Spinal cord (tissue), 9 donors: ENCODE measurements at regions not wholly inside any gene's neighbourhood (a gene's known extent, or its start where the extent isn't known, plus 50 kb on each side); places are given as distances from the start of the nearest gene placed in this dataset.

Experiments
- DNase-seq, 6 donors: peaks; one replicate each; pipeline versions ENCODE4 v3.0.0 to v3.0.0-alpha.2; 2013 to 2015; ENCODE audit warnings: low spot score in 6 of 6, low read depth in 4 of 6
- H3K27ac ChIP-seq: one replicate; pipeline ENCODE4 v1.5.1; 2013; ENCODE audit warnings: low read depth, low read length, control low read depth
- H3K27me3 ChIP-seq: one replicate; pipeline ENCODE4 v1.6.1; 2013; ENCODE audit warnings: low read length; ENCODE audit not compliant: control insufficient read depth, insufficient read depth
- H3K36me3 ChIP-seq: one replicate; pipeline ENCODE4 v1.6.1; 2013; ENCODE audit warnings: low read length; ENCODE audit not compliant: control insufficient read depth, insufficient read depth
- H3K4me1 ChIP-seq: one replicate; pipeline ENCODE4 v1.6.1; 2013; ENCODE audit warnings: low read length; ENCODE audit not compliant: control insufficient read depth, insufficient read depth
- H3K4me3 ChIP-seq: one replicate; pipeline ENCODE4 v1.5.1; 2013; ENCODE audit warnings: low read depth, low read length, control low read depth
- H3K9me3 ChIP-seq: one replicate; pipeline ENCODE4 v1.6.1; 2013; ENCODE audit warnings: low read length; ENCODE audit not compliant: control insufficient read depth, insufficient read depth
- WGBS: methylation state at CpG from one replicate; pipeline ENCODE4 v1.1.5; 2013; ENCODE audit warnings: missing lambda C conversion rate; ENCODE audit not compliant: insufficient coverage; 5-methylcytosine and 5-hydroxymethylcytosine counted together
- donor health status: healthy.

DNA sequence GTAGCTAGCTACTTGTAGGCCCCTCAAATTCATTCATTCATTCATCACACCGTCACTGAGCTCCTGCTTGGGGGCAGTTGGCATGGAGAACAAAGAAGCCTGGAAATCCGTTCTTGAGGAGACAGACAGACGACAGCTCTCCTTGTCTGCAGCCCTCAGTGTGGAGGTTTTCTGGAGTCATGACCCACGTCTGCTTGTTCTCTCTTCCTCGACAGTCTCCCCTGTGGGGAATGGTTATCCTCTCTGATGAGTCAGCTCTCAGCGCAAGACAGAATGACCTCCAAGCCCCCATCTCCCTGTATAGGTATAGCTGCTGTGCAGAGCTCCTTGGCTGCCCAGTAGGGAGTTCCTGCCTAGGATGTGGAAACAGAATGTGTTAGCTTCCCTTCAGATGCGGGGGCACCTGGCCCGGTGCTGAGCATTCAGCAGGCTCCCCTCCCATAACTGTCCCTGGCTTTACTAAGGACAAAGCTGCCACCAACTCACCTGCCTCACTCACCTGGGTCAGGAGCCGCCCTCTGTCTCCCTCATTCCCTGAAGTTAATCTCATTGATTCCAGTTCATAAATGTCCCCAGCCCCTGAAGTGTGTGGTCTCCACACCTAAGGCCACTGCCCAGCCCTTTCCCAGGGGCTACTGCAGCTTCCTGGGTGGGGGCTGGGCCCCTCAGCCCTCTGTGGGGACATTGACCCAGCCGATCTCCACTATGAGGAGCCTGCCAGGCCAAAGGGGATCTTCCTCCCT is 124.7 kb downstream of the ACKR3 start:
- no peak for DNase-seq
- Histone ChIP-seq H3K9me3 (no peaks in the 10 kb centered on the region), H3K4me1 (peaks cover 3% of the 10 kb centered on the region), H3K36me3 (no peaks in the 10 kb centered on the region), H3K4me3 (no peak overlapping the region), H3K27me3 (no peaks in the 10 kb centered on the region), H3K27ac (no peak overlapping the region)
- WGBS = 100% methylated on average over 1 of the region's 10 CpGs

DNA sequence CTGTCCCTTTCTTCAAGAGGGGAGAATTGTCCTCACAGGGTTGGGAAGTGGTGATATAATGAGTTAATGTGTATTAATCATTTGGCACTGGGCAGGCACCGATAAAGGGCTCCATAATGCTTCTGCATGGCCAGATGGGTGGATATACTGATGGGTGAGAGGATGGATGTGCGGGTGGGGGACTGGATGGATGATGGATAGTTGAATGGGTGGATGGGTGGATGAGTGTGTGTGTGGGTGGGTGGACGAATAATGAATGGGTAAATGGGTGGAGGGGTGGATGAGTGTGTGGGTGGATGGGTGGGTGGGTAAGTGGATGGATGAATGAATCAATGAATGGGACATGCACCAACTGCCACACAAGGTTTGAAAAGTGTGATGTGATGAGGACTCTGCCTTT is 127.2 kb downstream of the ACKR3 start:
- WGBS = 65% methylated on average over 3 of the region's 3 CpGs
- Histone ChIP-seq H3K27me3 (no peaks in the 10 kb centered on the region), H3K9me3 (no peaks in the 10 kb centered on the region), H3K4me3 (no peak overlapping the region), H3K4me1 (peaks cover 3% of the 10 kb centered on the region), H3K27ac (no peak overlapping the region), H3K36me3 (no peaks in the 10 kb centered on the region)
- DNase-seq = no peak

DNA sequence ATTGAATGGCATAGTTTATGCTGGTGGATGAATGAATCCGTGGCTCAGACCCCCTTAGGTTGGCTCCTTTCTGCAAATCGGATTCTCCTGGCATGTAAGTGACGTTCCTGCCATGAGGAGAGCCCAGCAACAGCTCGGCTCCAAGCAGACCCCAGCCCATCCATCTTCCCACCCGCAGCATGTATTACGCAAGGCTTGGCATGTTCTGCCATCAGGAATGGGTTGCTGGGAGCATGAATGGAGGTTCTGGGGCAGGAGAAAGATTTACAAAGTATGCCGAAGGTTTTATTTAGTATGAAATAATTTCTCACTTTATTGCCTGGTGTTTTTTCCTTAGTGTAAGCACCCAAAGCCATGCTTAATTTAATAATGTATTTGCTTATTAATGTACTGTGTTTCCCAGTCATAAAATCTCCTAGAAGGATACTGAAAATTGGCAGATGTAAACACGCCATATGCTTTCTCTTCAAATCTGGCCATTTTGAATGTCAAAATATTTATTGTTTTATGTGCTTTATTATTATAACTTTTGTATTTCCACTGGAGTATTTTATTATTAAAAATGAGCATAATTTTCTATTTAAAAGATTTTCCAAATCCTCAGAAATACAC is 128.5 kb downstream of the ACKR3 start:
- DNase-seq = peak in 4 of 6 donors; percentile 24 to 71 (median 50)
- Histone ChIP-seq H3K27me3 (no peaks in the 10 kb centered on the region), H3K4me1 (peaks cover 3% of the 10 kb centered on the region), H3K4me3 (no peak overlapping the region), H3K27ac (no peak overlapping the region), H3K9me3 (no peaks in the 10 kb centered on the region), H3K36me3 (no peaks in the 10 kb centered on the region)
- WGBS = 40% methylated on average over 4 of the region's 8 CpGs

DNA sequence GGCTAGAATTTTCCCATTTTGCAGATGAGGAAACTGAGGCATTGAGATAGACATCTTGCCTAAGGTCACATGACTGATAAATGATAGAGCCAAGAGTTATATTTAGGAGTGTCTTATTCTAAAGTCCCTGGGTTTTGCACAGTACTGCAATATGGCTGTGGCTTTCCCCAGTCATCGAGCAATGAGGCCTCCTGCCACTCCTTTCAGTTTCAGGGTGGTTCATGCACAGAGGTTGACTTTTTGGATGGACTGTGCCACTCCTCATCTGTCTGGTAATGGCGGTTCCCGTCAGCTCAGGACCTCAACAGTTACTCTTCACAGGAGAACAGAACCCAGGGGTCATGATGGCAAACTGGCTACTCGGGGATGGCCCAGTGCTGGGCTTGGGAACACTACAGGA is 131.1 kb downstream of the ACKR3 start:
- WGBS = 96% methylated on average over 2 of the region's 4 CpGs
- Histone ChIP-seq H3K4me1 (peaks cover 7% of the 10 kb centered on the region), H3K27ac (no peak overlapping the region), H3K4me3 (no peak overlapping the region), H3K27me3 (no peaks in the 10 kb centered on the region), H3K36me3 (no peaks in the 10 kb centered on the region), H3K9me3 (no peaks in the 10 kb centered on the region)
- DNase-seq = no peak

DNA sequence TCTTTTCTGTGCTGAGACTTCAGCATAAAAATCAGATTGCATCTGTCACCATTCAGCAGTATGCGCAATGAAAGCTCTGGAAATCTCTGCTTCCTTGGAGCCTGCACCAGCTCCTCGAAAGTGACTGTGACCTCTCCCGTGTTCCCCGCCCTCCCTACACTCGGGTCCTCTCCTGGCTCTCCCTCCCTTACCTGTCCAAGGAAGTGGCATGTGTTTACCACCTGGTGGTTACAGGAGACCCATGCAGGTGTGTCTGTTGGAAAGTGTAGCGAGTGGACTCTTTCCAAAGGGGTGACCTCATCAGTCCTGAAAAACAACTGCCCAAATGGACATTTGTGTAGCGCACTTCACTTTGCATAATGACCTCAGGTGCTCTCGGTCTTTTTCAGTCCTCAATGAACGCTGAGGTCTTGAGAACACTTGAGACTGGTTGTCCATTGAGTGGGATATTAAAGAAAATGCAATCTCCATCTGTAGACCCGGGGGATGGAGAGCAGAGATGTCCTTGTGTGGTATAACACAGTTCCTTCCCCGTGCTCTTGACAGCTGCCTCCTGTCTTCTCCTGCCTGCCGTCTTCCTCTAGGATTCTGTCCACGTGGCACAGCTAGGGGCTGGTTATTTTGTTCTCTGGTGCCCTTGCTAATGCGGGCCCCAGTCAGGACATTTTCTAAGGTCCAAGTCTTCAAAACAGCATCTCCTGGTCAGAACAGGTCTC is 133.2 kb downstream of the ACKR3 start:
- no peak for DNase-seq
- H3K27me3 ChIP-seq = no peaks in the 10 kb centered on the region
- no peak overlapping the region for H3K27ac ChIP-seq
- no peak overlapping the region for H3K4me3 ChIP-seq
- no peaks in the 10 kb centered on the region for H3K36me3 ChIP-seq
- H3K4me1 ChIP-seq = peaks cover 5% of the 10 kb centered on the region
- 79% methylated on average over 13 of the region's 14 CpGs for WGBS
- no peaks in the 10 kb centered on the region for H3K9me3 ChIP-seq

DNA sequence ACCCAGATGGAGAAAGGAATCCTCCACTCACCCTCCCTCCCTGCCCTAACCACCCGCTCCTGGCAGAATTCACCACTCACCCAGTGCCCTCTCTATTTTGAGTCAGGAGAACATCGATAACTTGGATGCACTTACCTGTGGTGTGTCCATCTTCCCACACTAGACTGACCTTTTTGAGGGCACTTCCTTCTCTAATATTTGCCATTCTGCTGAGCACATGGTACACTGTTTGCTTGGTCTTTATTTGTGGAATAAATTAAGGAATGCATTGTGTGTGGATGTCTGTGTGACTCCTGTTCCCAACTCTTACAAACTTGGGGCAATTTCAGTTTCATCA is 133.7 kb downstream of the ACKR3 start:
- no peaks in the 10 kb centered on the region for H3K36me3 ChIP-seq
- H3K9me3 ChIP-seq = no peaks in the 10 kb centered on the region
- no peak overlapping the region for H3K4me3 ChIP-seq
- no peaks in the 10 kb centered on the region for H3K27me3 ChIP-seq
- peaks cover 5% of the 10 kb centered on the region for H3K4me1 ChIP-seq
- no peak for DNase-seq
- no peak overlapping the region for H3K27ac ChIP-seq
- 83% methylated on average over 1 of the region's 2 CpGs for WGBS

DNA sequence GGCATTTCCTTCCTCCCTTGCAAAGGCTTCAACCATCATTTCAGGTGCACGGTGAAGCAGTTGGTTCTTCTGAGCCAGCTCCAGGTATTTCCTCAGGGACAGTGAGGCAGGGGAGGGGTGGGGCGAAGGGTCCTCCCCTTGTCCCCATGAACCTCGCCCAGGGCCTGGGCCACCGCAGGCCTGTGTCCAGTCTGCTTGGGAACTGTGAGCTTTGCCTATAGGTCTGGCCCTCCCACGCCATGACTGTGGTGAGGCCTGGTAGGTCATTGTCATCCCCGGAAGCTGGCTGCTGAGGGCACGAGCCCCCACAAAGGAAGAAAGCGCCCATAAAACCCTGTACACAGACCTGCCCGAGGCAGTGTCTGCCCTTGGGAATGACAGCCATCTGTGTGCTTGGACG is 134.3 kb downstream of the ACKR3 start:
- 88% methylated on average over 10 of the region's 10 CpGs for WGBS
- Histone ChIP-seq H3K4me3 (no peak overlapping the region), H3K9me3 (no peaks in the 10 kb centered on the region), H3K4me1 (peaks cover 5% of the 10 kb centered on the region), H3K27me3 (no peaks in the 10 kb centered on the region), H3K36me3 (no peaks in the 10 kb centered on the region), H3K27ac (no peak overlapping the region)
- DNase-seq = no peak

DNA sequence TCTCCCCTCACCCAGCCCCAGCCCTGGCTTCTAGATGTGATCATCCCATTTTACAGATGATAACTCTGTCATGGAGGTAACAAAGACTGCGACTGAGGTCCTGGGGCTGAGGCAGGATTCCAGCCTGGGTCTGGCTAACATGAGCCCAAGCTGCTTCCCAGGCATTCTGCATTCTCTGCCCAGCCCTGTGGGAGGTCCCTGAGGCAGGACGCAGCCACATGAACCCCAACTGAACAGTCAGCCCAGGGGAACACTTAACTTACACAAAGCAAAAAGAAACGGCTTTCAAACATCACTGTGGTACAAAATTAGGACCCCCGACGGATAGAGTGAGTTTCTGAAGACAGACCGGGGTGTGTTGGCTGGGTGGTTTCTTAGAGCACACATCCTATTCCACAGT is 135.3 kb downstream of the ACKR3 start:
- Histone ChIP-seq H3K9me3 (no peaks in the 10 kb centered on the region), H3K4me1 (peaks cover 5% of the 10 kb centered on the region), H3K36me3 (no peaks in the 10 kb centered on the region), H3K27me3 (no peaks in the 10 kb centered on the region), H3K27ac (no peak overlapping the region), H3K4me3 (no peak overlapping the region)
- 46% methylated on average over 2 of the region's 6 CpGs for WGBS
- DNase-seq = no peak

DNA sequence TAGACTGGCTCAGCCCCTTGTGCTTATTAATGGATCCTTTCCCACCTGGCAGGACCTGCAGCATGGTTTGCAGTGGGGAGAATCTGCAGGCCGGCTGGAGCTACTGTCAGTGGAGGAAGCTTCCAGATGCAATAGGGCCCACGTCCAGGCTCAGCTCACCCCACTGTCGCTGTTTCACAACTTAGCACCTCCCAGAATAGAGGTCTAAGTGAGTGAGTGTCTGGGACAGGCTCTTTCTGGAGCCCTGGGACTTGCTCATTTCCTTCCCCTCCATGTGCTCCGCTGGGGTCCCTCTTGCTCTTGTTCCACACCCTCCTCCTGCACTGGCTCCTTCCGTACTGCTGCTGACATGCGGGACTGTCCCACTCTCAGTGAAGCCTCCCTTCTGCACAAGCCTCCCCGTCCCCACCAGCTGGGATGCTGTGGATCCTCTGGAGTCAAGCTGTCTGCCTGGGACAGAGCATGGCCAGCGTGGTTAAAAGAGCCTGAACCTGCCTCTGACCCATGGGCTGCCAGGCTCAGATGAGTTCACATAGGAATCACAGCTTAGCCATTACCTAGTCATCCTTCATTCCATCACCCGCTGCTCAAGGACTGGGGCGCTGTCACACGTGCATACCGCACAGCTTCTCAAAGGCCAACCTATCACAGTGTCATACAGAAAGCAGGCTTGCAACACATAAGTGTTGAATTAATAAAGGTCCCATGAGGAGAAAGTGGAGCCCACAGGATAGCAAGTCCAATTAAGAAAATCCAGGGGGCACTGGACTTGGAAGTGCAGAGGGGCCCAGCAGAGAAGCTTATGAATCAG is 135.9 kb downstream of the ACKR3 start:
- Histone ChIP-seq H3K4me3 (no peak overlapping the region), H3K4me1 (peaks cover 5% of the 10 kb centered on the region), H3K27ac (no peak overlapping the region), H3K27me3 (no peaks in the 10 kb centered on the region), H3K9me3 (no peaks in the 10 kb centered on the region), H3K36me3 (no peaks in the 10 kb centered on the region)
- 84% methylated on average over 7 of the region's 12 CpGs for WGBS
- DNase-seq = no peak
